Endothelial cell of umbilical vein (primary cell): ENCODE measurements at regions not wholly inside any gene's neighbourhood (a gene's known extent, or its start where the extent isn't known, plus 50 kb on each side); places are given as distances from the start of the nearest gene placed in this dataset.

ENCODE experiments used
- CTCF ChIP-seq, 2 donors: IDR thresholded peaks; 1 replicate in 1 of 2; 2 replicates in 1 of 2; pipeline ENCODE4 v1.5.1; 2011; ENCODE audit warnings: low read length in 2 of 2, mild to moderate bottlenecking in 2 of 2, moderate library complexity in 2 of 2, control low read depth in 1 of 2, inconsistent platforms in 1 of 2, low read depth in 1 of 2; ENCODE audit not compliant: insufficient read depth in 1 of 2; ENCODE audit errors: extremely low read depth in 1 of 2
- EZH2 ChIP-seq: IDR thresholded peaks from 2 replicates; pipeline ENCODE4 v1.6.1; 2012; ENCODE audit warnings: borderline replicate concordance, low read depth, mild to moderate bottlenecking, moderate library complexity, low read length, inconsistent platforms; ENCODE audit not compliant: severe bottlenecking
- FOS ChIP-seq: IDR thresholded peaks from 2 replicates; pipeline ENCODE4 v1.6.1; 2011; ENCODE audit warnings: mild to moderate bottlenecking, low read length, moderate library complexity, borderline replicate concordance; ENCODE audit not compliant: insufficient read depth
- GATA2 ChIP-seq: IDR thresholded peaks from 2 replicates; pipeline ENCODE4 v1.7.0; 2011; ENCODE audit warnings: low read depth, mild to moderate bottlenecking, moderate library complexity, mixed read lengths, low read length; ENCODE audit not compliant: insufficient read length, insufficient read depth
- JUN ChIP-seq: IDR thresholded peaks from 2 replicates; pipeline ENCODE4 v1.6.1; 2011; ENCODE audit warnings: borderline replicate concordance, low read depth; ENCODE audit not compliant: insufficient read length, insufficient read depth
- MAX ChIP-seq: IDR thresholded peaks from 2 replicates; pipeline ENCODE4 v1.6.1; 2011; ENCODE audit not compliant: insufficient read depth, insufficient read length
- MYC ChIP-seq: IDR thresholded peaks from one replicate; pipeline ENCODE4 v1.6.1; 2011; ENCODE audit warnings: mild to moderate bottlenecking, low read depth, low read length
- POLR2A ChIP-seq: IDR thresholded peaks from 2 replicates; pipeline ENCODE4 v1.6.1; 2012; ENCODE audit warnings: low read depth, mild to moderate bottlenecking, control low read depth, low read length
- POLR2AphosphoS5 ChIP-seq: IDR thresholded peaks from 2 replicates; pipeline ENCODE4 v1.6.1; 2012; ENCODE audit warnings: low read depth, mild to moderate bottlenecking, control low read depth, low read length, moderate library complexity; ENCODE audit not compliant: insufficient read depth

- TF ChIP-seq CTCF (IDR thresholded peaks at IDR 0.05; ENCODE audit: extremely low read depth in 1 of 2, insufficient read depth in 1 of 2, low read depth in 1 of 2, low read length in 2 of 2) (no peak), MAX (no peak), POLR2AphosphoS5 (no peak), EZH2 (no peak), JUN (no peak), FOS (no peak), GATA2 (no peak), POLR2A (no peak), MYC (no peak)
Measured at GRCh38 chr5:63596254-63596653, 366.0 kb downstream of the HTR1A start.
